Fibroblast of gingiva (primary cell): ENCODE measurements at regions not wholly inside any gene's neighbourhood (a gene's known extent, or its start where the extent isn't known, plus 50 kb on each side); places are given as distances from the start of the nearest gene placed in this dataset.

Experiments used
- DNase-seq: peaks from one replicate; pipeline ENCODE4 v3.0.0-alpha.2; 2011; ENCODE audit warnings: low read depth

GRCh38 chr4:127533028-127533700 is 99.6 kb upstream of the INTU start:
- peak; percentile 88 for DNase-seq

DNA sequence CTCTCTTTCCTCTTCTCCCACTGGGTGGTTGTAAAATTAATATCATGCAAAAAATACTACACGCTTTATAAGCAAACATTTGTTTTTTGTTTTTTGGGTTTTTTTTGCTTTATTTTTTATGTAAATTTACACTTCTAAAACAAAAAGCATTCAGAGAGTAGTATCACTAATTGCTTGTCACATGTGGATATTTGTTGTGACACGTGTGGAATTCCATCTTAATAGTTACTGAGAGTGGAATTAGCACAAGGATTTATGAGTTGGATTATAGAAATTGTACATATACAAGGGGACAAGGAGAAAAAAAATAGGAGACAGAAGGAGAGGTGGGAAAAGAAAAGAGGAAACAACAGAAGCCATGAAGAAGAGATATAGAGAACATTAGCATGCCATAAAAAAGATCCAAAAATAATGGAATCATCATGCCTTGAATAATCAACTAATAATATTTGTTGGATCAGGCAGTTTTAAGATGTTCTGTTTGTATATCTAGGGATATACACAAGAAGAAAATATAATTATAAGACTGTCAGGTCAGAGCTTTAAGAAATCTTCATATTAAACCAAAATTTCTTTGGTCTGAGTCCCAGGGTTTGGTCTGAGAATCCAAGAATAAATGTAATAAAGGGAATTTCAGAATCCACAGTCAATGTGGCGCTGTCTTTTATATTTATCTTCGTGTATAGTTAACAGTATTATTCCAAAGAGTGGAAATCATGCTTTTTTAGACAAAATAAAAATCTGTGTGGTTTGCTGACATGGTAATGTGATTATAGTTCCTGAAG is 98.5 kb upstream of the INTU start:
- DNase-seq, result no peak

DNA sequence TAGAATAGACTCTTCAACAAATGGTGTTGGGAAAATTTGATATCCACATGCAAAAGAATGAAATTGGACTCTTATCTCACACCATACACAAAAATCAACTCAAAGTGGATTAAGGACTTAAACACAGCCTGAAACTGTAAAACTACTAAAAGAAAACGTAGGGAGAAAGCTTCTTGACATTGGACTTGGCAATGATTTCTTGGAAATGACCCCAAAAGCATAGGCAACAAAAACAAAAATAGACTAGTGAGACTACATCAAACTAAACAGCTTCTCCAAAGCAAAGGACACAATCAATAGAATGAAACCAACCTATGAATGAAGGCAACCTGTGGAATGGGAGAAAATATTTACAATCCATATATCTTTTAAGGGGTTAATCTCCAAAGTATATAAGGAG is 94.7 kb upstream of the INTU start:
- DNase-seq, result no peak

GRCh38 chr4:127540497-127541025 is 92.2 kb upstream of the INTU start:
- DNase-seq, result no peak

GRCh38 chr4:127545271-127545670 is 87.5 kb upstream of the INTU start:
- no peak for DNase-seq

DNA sequence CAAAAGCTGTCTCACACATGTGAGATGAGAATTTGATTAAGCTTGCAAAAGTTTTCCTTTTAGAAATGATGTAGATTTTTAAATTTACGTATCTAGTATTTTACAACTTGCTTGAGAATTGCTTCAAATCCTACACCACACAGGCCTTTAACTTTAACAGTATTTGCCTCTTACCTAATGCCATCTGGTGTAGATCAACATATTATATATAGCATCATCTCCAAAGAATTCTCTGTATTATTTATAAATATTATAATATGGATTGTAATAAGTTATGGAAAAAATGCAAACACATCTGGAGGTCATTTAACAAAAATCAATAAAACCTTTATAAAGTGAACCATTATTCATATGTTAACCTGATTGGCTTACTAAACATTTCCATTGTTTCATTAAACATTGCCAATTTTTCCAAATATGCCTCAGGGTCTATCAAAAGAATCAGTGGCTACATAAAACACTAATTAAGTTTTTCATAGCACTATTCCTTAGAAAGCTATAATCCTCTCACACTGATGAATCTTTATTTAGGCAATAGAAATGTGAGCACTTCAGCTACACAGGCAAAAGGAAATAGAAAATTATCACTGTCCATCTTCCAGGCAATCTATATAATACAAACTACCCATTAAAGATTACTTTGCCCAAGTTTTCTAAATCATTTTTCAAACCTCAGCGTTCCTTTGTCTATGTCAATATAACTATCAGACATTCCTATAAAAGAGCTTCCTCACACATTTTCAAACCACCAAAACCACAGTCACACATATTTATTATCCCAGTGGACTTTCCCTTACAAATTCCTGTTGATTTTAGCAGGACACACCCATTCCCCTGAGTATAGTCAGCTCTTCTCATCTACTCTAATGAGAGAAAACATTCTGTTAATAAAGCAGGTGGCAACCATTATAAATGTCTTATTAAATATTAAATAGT is 83.5 kb upstream of the INTU start:
- DNase-seq, result peak; percentile 11

- DNase-seq, result no peak
Measured at GRCh38 chr4:127555106-127555505, 77.7 kb upstream of the INTU start.

DNA sequence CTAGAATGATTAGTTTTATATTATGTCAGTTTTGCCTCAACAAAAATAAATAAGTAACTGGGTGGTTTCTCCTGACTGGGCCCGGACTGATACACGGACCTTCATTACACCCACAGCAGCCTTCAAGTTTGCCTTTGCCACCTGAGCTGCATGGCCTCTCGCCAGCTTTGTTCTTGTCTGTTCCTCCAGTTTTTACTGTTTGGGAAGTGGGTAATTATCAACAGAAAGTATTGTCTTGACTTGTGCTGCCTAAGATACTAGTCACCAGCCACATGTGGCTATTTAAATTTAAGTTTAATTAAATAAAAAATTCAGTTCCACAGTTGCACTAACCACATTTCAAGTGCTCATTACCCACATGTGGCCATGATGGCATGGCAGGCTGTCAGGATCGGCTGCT is 74.7 kb upstream of the INTU start:
- DNase-seq, result no peak

GRCh38 chr4:127558489-127559407 is 74.0 kb upstream of the INTU start:
- DNase-seq, result no peak

- DNase-seq, result no peak
Measured at GRCh38 chr4:127559981-127560380, 72.8 kb upstream of the INTU start.

GRCh38 chr4:127560755-127561154 is 72.0 kb upstream of the INTU start:
- DNase-seq, result no peak

DNA sequence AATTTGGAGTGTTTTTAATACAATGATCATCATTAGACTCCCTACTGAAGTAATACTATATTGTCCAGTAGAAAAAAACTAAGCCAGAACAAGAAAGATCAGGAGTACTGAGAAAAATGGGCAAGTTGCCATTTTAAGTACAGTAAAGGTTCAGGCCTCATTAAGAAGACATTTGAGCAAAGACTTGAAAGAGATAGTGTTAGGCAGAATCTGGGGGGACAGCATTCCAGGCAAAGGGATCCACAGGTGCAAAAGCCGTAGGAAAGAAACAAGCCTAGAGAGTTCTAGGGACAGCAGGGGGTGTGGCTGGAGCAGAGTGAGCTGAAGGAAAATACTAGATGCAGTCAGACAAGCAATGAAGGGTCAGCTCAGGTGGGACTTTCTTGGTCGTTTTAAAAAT is 58.1 kb upstream of the INTU start:
- no peak for DNase-seq

DNA sequence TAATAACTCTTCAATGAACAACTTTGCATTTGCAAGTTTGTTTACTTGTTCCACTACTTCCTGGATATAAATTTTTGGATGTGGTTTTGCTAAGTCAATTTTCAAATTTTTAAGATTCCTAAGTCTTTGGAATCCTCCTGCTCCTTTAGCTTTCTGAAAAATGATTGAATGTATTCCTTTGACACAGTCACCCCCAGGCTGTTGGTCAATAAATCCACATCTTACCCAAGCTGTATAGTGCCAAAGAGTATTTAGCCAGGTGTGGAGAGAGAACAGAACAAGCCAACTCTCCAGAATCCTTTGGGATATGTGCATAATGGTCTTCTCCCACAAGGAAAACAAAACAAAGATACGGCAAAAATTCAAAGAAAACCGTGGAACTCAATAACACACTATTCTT is 56.9 kb upstream of the INTU start:
- no peak for DNase-seq

- no peak for DNase-seq
Measured at GRCh38 chr4:127578491-127578890, 54.3 kb upstream of the INTU start.

- DNase-seq, result no peak
Measured at GRCh38 chr4:127578967-127579366, 53.8 kb upstream of the INTU start.

DNA sequence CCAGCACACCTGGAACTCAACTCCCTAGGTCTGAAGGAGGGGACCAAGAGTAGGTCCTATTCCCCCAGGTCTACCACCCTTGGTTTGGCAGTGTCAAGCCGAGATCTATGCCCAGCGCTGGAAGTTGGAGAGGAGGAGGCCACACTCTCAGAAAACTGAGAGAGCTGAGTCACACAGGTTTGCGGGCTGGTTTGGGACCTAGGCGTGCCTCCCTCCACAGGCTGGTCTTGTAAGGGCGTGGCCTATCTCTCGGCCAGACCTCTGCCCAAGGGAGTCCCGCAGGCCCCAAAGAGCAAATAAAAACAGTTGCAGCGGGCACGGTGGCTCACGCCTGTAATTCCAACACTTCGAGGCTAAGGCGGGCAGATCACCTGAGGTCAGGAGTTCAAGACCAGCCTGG is 52.9 kb upstream of the INTU start:
- DNase-seq, result no peak

DNA sequence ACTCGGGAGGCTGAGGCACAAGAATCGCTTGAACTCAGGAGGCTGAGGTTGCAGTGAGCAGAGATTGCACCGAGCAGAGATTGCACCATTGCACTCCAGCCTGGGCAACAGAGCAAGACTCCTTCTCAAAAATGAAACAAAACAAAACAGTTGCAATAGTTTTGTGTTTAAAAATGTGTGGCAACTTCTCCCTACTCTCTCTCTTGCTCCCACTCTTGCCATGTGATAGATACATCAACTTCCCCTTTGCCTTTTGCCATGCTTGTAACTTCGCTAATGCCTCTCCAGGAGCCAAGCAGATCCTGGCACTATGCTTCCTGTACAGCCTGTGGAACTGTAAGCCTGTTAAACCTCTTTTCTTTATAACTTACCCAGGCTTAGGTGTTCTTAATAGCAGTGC is 52.5 kb upstream of the INTU start:
- no peak for DNase-seq

GRCh38 chr4:127580891-127581290 is 51.9 kb upstream of the INTU start:
- no peak for DNase-seq
